OCI-LY3 (cell line): ENCODE measurements at regions not wholly inside any gene's neighbourhood (a gene's known extent, or its start where the extent isn't known, plus 50 kb on each side); places are given as distances from the start of the nearest gene placed in this dataset.

Experiments used
- H2AFZ ChIP-seq: fragments of 200-600, 300-600 bp; shearing (Covaris generic); 2 replicates; pipeline ENCODE4 v1.6.0; 2014; ENCODE audit warnings: antibody characterized with exemption, low read depth, low read length
- H3K27ac ChIP-seq: fragments of 200-600, 300-600 bp; sonication (generic); 2 replicates; pipeline ENCODE4 v1.5.1; 2014; ENCODE audit warnings: mild to moderate bottlenecking, low read length, moderate library complexity, mixed read lengths
- H3K27me3 ChIP-seq: fragments of 200-600, 300-600 bp; sonication (generic); 2 replicates; pipeline ENCODE4 v1.6.1; 2014; ENCODE audit warnings: low read depth, low read length, mixed read lengths
- H3K36me3 ChIP-seq: fragments of 200-600, 300-600 bp; sonication (generic); replicated peaks from 2 replicates; pipeline ENCODE3; 2014; ENCODE audit warnings: low read depth, low read length, mixed read lengths
- H3K4me1 ChIP-seq: fragments of 300-600, 200-600 bp; sonication (generic); 2 replicates; pipeline ENCODE4 v1.6.1; 2014; ENCODE audit warnings: low read length, mixed read lengths
- H3K4me2 ChIP-seq: fragments of 200-600, 300-600 bp; sonication (generic); 2 replicates; pipeline ENCODE4 v1.6.1; 2014; ENCODE audit warnings: low read length, mixed read lengths
- H3K4me3 ChIP-seq: fragments of 300-600, 200-600 bp; sonication (generic); 2 replicates; pipeline ENCODE4 v1.5.1; 2014; ENCODE audit warnings: antibody characterized with exemption, mild to moderate bottlenecking, low read length, moderate library complexity
- H3K79me2 ChIP-seq: fragments of 300-600, 200-600 bp; shearing (Covaris generic); 2 replicates; pipeline ENCODE4 v1.6.1; 2014; ENCODE audit warnings: mild to moderate bottlenecking, low read length, mixed read lengths
- H3K9ac ChIP-seq: fragments of 300-600, 200-600 bp; shearing (Covaris generic); 2 replicates; pipeline ENCODE4 v1.6.0; 2014; ENCODE audit warnings: mild to moderate bottlenecking, low read length, moderate library complexity
- H3K9me3 ChIP-seq: fragments of 200-600, 300-600 bp; shearing (Covaris generic); 2 replicates; pipeline ENCODE4 v1.6.1; 2014; ENCODE audit warnings: low read length, mixed read lengths; ENCODE audit not compliant: insufficient read depth
- H4K20me1 ChIP-seq: fragments of 200-600, 300-600 bp; sonication (generic); 2 replicates; pipeline ENCODE4 v1.6.1; 2016; ENCODE audit warnings: low read length, mixed read lengths; ENCODE audit not compliant: insufficient read depth
- EZH2phosphoT487 ChIP-seq: fragments of 200-600 bp; shearing (Covaris generic); IDR thresholded peaks from 2 replicates; pipeline ENCODE4 v1.6.1; 2018; ENCODE audit warnings: antibody characterized with exemption, mixed run types, low read depth
- TF ChIP-seq, protein P1 (sequence below): fragments of 200-600, 300-600 bp; sonication (generic); IDR thresholded peaks from 2 replicates; pipeline ENCODE4 v1.5.1; 2014; ENCODE audit warnings: antibody characterized with exemption, low read length, low read depth

DNA sequence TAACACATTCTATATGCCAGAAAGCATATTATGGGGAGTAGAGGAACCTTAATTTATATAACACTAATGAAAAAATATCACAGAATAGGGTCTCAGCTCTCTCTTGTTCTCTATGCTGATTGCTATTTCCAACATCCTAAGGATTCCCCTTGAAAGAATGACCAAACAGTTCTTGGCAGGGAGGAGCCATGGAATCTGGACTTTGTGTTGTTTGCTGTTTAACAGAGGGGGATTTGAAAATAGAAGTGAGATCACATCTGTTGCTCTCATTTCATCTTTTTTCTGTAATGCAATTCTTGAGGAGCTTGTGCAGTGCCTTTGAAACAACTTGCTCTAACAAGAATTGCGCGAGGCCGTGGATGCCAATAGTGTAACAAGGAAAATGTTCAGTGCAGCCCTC, 755.3 kb downstream of the TLE1 start:
- no peaks in the 10 kb centered on the region for H3K79me2 ChIP-seq

GRCh38 chr9:80932947-80933780, 756.2 kb downstream of the TLE1 start:
- Histone ChIP-seq H3K4me2 (no peak overlapping the region), H3K9ac (no peak overlapping the region), H3K79me2 (no peaks in the 10 kb centered on the region), H3K4me3 (no peak overlapping the region), H3K27ac (no peak overlapping the region), H2AFZ (no peak overlapping the region), H3K27me3 (no peaks in the 10 kb centered on the region), H3K4me1 (peaks cover 15% of the 10 kb centered on the region), H3K36me3 (no peaks in the 10 kb centered on the region), H4K20me1 (no peaks in the 10 kb centered on the region), H3K9me3 (no peaks in the 10 kb centered on the region)
- TF ChIP-seq, protein P1, sequence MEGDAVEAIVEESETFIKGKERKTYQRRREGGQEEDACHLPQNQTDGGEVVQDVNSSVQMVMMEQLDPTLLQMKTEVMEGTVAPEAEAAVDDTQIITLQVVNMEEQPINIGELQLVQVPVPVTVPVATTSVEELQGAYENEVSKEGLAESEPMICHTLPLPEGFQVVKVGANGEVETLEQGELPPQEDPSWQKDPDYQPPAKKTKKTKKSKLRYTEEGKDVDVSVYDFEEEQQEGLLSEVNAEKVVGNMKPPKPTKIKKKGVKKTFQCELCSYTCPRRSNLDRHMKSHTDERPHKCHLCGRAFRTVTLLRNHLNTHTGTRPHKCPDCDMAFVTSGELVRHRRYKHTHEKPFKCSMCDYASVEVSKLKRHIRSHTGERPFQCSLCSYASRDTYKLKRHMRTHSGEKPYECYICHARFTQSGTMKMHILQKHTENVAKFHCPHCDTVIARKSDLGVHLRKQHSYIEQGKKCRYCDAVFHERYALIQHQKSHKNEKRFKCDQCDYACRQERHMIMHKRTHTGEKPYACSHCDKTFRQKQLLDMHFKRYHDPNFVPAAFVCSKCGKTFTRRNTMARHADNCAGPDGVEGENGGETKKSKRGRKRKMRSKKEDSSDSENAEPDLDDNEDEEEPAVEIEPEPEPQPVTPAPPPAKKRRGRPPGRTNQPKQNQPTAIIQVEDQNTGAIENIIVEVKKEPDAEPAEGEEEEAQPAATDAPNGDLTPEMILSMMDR = no peak
- no peak for TF ChIP-seq EZH2phosphoT487

More for the DNA sequence above, 755.3 kb downstream of the TLE1 start:
- Histone ChIP-seq H3K4me3 (no peak overlapping the region), H3K27me3 (no peaks in the 10 kb centered on the region), H3K9me3 (no peaks in the 10 kb centered on the region), H2AFZ (no peak overlapping the region), H3K4me2 (no peak overlapping the region), H3K36me3 (no peaks in the 10 kb centered on the region), H3K27ac (no peak overlapping the region), H4K20me1 (no peaks in the 10 kb centered on the region), H3K4me1 (peaks cover 15% of the 10 kb centered on the region), H3K9ac (no peak overlapping the region)
- no peak for TF ChIP-seq EZH2phosphoT487
- TF ChIP-seq, protein P1 = no peak

GRCh38 chr9:80932181-80932580, 757.2 kb downstream of the TLE1 start:
- H2AFZ ChIP-seq = no peak overlapping the region
- peaks cover 15% of the 10 kb centered on the region for H3K4me1 ChIP-seq
- no peaks in the 10 kb centered on the region for H3K9me3 ChIP-seq
- no peak overlapping the region for H3K4me2 ChIP-seq
- H3K4me3 ChIP-seq = no peak overlapping the region
- H4K20me1 ChIP-seq = no peaks in the 10 kb centered on the region
- H3K9ac ChIP-seq = no peak overlapping the region
- H3K36me3 ChIP-seq = no peaks in the 10 kb centered on the region
- no peak overlapping the region for H3K27ac ChIP-seq
- no peaks in the 10 kb centered on the region for H3K79me2 ChIP-seq
- H3K27me3 ChIP-seq = no peaks in the 10 kb centered on the region
- TF ChIP-seq EZH2phosphoT487 = no peak
- TF ChIP-seq, protein P1 = no peak

DNA sequence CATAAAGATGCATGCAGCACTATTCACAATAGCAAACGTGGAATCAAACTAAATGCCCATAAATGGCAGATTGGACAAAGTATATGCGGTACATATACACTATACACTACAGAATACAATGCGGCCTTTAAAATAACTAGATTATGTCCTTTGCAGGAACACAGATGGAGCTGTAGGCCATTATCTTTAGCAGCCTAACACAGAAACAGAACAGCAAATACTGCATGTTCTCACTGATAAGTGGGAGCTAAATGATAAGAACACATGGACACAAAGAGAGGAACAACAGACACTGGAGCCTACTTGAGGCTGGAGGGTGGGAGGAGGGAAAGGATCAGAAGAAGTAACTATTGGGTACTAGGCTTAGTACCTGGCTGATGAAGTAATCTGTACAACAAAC, 758.2 kb downstream of the TLE1 start:
- no peak overlapping the region for H3K9ac ChIP-seq
- H3K27me3 ChIP-seq = no peaks in the 10 kb centered on the region
- H3K4me1 ChIP-seq = peaks cover 15% of the 10 kb centered on the region
- no peak overlapping the region for H3K4me3 ChIP-seq
- H3K27ac ChIP-seq = no peak overlapping the region
- no peaks in the 10 kb centered on the region for H3K36me3 ChIP-seq
- no peak overlapping the region for H3K4me2 ChIP-seq
- H4K20me1 ChIP-seq = no peaks in the 10 kb centered on the region
- no peaks in the 10 kb centered on the region for H3K9me3 ChIP-seq
- no peak overlapping the region for H2AFZ ChIP-seq
- no peak for TF ChIP-seq EZH2phosphoT487
- TF ChIP-seq, protein P1 = no peak
- no peaks in the 10 kb centered on the region for H3K79me2 ChIP-seq
